ENCODE measurements at regions not wholly inside any gene's neighbourhood (a gene's known extent, or its start where the extent isn't known, plus 50 kb on each side); places are given as distances from the start of the nearest gene placed in this dataset.
A peak's percentile ranks its signal among the peaks of the same experiment; 100 is the strongest.

DNA sequence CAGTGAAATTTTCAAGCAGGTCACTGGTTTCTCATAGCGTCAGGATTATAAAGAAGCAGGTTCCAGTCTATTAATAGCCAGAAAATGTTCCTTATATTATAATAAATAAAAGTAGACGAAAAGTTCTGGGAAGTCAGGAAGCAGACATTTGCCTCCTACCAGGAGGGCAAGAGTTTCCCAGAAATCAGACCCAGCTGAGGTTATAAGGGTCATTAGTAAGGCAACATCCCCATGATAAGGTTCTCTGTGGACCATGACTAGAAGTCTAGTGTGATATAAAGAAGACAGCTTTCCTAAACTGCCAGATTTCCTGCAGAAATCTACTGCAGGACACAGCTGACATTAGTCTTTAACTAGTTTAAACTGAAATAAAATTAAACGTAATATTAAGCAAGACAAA, 210.1 kb upstream of the STK17B start:
- Mint-ChIP-seq H3K27ac (no peak overlapping the region), H3K36me3 (no peaks in the 10 kb centered on the region), H3K9me3 (no peaks in the 10 kb centered on the region), H3K27me3 (peaks cover 1% of the 10 kb centered on the region), H3K4me1 (ENCODE audit: low read depth) (peaks cover 10% of the 10 kb centered on the region), H3K4me3 (no peak overlapping the region)
- DNase-seq, result no peak
- POLR2A ChIA-PET, result no interaction called here
- CTCF ChIA-PET, result no interaction called here
- intact Hi-C loops (cut with micrococcal nuclease), result no loop called here

DNA sequence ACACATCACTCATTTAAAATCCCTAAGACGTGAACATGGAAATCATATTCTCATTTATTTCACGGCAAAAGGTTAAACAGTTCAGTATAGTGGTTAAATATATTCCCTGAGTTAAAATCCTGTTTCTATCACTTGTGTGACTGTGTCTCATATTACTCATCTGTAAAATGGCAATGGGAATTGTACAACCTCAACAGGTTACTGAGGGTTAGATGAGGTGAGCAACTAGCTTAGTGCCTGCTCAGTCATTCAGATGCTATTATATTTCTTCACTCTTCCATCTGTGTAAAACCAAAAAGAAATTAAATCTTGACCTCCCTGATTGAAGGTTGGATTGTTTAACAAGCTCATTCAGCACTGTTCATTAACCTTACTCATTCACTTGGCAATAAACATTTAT, 212.4 kb upstream of the STK17B start:
- Mint-ChIP-seq H3K27ac (no peak overlapping the region), H3K9me3 (no peaks in the 10 kb centered on the region), H3K4me1 (ENCODE audit: low read depth) (no peaks in the 10 kb centered on the region), H3K4me3 (no peak overlapping the region), H3K27me3 (no peaks in the 10 kb centered on the region), H3K36me3 (no peaks in the 10 kb centered on the region)
- ChIA-PET POLR2A (no interaction called here), CTCF (no interaction called here)
- no peak for DNase-seq
- intact Hi-C loops (cut with micrococcal nuclease), result no loop called here

DNA sequence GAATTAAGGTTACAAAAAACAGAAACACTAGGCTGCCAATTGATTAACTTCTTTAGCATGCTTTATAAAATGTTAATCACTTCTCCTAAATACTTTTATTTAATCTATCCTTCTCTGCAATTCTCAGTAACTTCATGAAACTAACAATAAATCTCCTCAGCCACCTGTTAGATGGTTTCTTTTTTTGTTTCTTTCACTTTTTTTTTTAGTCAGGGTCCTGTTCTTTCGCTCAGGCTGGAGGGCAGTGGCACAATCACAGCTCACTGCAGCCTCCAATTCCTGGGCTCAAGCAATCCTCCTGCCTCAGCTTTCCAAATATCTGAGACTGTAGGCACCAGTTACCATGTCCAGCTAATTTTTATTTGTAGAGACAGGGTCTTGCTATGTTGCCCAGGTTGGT, 213.4 kb upstream of the STK17B start:
- Mint-ChIP-seq H3K9me3 (no peaks in the 10 kb centered on the region), H3K27me3 (no peaks in the 10 kb centered on the region), H3K27ac (no peak overlapping the region), H3K4me1 (ENCODE audit: low read depth) (no peaks in the 10 kb centered on the region), H3K36me3 (no peaks in the 10 kb centered on the region), H3K4me3 (no peak overlapping the region)
- no peak for DNase-seq
- intact Hi-C loops (cut with micrococcal nuclease), result no loop called here
- ChIA-PET POLR2A (no interaction called here), CTCF (interaction anchor here (0.9 kb wide), 1 partner anchor 307 kb away, joined by 3 read pairs; no protein-coding TSS in a partner anchor)

DNA sequence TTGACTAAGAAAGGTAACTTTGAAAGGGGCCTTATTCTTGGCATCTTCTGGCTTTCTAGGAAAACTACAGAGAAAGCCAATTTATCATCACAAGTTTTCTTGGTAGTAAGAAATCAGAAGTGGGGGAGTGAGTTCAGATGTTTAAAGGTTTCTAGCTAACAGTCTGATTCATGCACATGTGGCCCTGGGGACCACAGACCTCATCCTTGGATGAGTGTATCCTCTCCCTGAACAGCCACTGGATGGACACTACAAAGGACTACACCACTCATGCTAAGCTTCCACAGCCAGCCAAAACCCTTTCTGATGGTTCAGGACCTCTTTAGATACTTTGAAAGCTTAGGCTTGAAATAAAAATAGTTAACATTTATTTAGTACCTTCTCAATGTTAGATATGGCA, 218.3 kb upstream of the STK17B start:
- intact Hi-C loops (cut with micrococcal nuclease), result no loop called here
- ChIA-PET POLR2A (no interaction called here), CTCF (interaction anchor here (0.6 kb wide), 1 partner anchor 312 kb away, joined by 3 read pairs; no protein-coding TSS in a partner anchor)
- DNase-seq, result peak; percentile 29
- no peaks in the 10 kb centered on the region for H3K9me3 Mint-ChIP-seq
- H3K27ac Mint-ChIP-seq, result no peak overlapping the region
- no peaks in the 10 kb centered on the region for H3K36me3 Mint-ChIP-seq
- H3K4me3 Mint-ChIP-seq, result no peak overlapping the region
- H3K4me1 Mint-ChIP-seq (ENCODE audit: low read depth), result no peaks in the 10 kb centered on the region
- peaks cover 4% of the 10 kb centered on the region for H3K27me3 Mint-ChIP-seq

DNA sequence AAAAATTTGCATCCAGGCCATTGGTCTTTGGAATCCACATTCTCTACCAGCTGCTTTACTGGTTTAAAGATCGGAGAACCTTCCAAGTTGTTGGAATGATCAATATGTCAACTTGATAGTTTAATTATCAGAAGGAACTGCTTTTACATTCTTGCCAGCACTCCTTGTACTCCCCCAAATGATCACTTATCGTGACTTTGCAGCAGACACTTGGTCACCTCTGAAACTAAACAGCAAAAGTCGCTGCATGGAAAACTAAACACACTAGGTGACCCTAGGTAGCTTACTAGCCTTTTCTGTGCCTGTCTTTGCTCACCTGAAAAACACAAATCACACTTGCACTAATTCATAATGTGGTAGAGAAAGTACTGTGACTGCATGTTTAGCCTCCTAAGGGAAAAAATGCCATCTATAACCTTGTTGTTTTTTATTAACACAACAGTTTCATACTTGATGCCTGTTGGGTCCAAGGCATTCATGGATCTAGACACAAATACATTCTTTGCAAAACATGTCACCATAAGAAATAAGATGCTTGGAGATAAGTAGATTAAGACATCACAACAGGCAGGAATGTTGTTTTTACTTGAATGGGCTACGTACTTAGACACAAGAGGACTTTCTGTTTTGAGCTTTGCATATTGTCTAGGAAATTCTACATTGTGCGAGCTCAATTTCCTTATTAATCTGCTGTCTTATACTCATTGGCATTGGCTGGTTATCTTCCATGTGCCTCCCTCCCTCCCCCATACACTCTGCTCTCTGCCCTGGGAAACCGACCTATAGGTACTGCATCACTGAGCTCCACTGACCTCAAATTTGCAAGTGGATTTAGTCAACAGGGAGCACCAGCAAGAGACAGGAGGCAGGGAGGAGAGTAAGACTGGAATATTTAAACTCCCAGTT, 219.1 kb upstream of the STK17B start:
- Mint-ChIP-seq H3K4me3 (no peak overlapping the region), H3K27me3 (peaks cover 4% of the 10 kb centered on the region), H3K9me3 (no peaks in the 10 kb centered on the region), H3K4me1 (ENCODE audit: low read depth) (no peaks in the 10 kb centered on the region), H3K36me3 (no peaks in the 10 kb centered on the region), H3K27ac (no peak overlapping the region)
- CTCF ChIA-PET, result interaction anchor here (0.6 kb wide), 1 partner anchor 312 kb away, joined by 3 read pairs; no protein-coding TSS in a partner anchor
- no peak for DNase-seq
- POLR2A ChIA-PET, result no interaction called here
- intact Hi-C loops (cut with micrococcal nuclease), result no loop called here

DNA sequence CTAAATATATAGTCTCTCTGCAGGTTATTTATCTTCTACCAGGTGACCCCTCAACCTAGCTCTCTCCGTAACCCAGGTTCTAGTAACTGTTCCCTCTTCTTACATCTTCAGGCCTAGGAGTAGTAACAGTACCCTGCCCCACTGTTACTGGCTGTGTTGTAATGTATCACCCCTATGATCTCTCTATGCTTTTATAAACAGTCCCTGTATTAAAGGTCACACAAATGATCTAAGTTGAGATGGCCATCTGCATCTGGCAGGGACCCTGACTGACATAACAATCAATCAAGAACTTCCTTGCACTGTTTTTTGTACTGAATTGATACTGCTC, 219.7 kb upstream of the STK17B start:
- intact Hi-C loops (cut with micrococcal nuclease), result no loop called here
- Mint-ChIP-seq H3K27me3 (peaks cover 4% of the 10 kb centered on the region), H3K36me3 (no peaks in the 10 kb centered on the region), H3K4me1 (ENCODE audit: low read depth) (no peaks in the 10 kb centered on the region), H3K9me3 (no peaks in the 10 kb centered on the region), H3K27ac (no peak overlapping the region), H3K4me3 (no peak overlapping the region)
- DNase-seq, result no peak
- CTCF ChIA-PET, result no interaction called here
- POLR2A ChIA-PET, result no interaction called here

DNA sequence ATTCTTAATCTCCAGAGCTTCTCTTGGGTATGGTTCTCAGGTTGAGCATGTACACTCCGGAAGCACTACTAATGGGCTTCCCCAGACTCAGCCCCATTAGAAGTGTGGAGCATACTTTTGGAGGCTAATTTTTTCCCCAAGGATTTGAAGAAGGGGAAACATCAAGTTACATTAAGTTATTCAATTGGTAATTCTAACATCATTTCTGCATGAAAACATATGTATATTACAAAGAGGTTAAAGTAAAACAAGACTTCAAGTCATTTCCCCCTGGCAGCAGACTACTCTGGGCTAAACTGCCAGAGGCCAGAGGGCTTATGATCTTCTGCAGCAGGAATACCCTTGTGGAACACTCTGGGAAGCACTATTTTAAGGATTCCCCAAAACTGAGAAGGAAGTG, 227.7 kb upstream of the STK17B start:
- DNase-seq, result no peak
- Mint-ChIP-seq H3K36me3 (no peaks in the 10 kb centered on the region), H3K4me1 (ENCODE audit: low read depth) (no peaks in the 10 kb centered on the region), H3K27ac (no peak overlapping the region), H3K4me3 (no peak overlapping the region), H3K9me3 (no peaks in the 10 kb centered on the region), H3K27me3 (no peaks in the 10 kb centered on the region)
- ChIA-PET CTCF (no interaction called here), POLR2A (no interaction called here)
- intact Hi-C loops (cut with micrococcal nuclease), result no loop called here

DNA sequence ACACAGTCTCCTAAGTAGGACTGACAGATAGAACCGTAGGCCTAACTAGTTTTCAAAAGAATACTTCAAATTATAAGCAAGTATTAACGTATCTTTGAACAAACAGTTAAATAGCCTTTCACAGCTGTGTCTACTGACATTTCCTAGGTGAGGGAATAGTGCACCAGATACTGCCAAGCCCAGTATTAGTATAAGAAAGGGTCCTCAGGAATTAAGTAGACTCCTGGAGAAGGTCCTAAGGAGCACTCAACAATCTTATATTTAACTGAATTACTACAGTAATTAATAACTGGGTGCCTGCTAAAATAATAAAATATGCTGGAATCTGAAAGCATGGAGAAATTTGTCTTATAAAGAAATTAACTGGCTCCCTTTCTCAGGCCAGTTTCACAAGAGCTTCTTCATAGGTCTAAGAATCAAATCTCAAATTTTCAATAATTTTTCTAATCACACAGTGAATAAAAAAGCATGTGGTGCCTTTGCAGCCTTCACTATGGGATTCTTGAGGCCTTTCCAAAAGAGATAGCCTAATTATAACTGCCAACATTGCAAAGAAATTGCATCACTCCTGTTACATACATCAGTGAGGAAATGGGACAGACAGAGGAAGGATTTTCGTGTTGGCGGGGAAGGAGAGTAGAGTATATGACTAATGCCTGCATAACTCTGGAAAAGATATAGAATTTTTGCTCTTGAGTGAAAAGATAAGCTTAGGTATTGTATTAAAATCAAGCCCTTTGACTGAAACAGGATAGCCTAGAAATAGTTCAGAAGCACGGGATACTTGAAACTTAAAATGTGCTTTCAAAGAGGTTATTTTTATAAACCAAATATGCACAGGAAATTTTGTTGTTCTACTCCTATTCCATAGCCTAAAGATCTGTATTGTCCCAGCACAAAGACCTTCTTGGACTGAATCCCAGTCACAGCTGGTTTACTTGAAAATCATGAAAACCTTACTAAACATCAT, 228.6 kb upstream of the STK17B start:
- ChIA-PET CTCF (no interaction called here), POLR2A (no interaction called here)
- intact Hi-C loops (cut with micrococcal nuclease), result no loop called here

DNA sequence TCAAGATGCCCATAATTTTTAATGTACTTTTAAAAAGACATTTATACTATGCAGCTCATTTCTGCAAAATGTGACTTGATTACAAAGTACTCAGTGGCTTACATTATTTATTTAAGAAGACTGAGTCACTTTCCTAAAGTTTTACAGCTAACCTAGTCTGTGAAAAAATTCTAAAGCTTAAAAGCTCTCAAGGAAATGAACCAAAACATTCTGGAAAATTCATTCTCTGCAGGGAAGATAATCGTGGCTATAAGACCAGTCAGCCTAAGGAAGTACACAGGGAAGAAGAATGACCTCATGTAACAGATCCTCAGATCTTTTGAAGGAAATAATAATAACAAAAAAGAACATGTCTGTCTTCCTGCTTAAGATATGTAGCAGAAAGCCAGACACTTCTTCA, 232.1 kb upstream of the STK17B start:
- Mint-ChIP-seq H3K9me3 (no peaks in the 10 kb centered on the region), H3K4me1 (ENCODE audit: low read depth) (no peaks in the 10 kb centered on the region), H3K27me3 (peaks cover 3% of the 10 kb centered on the region), H3K27ac (no peak overlapping the region), H3K4me3 (no peak overlapping the region), H3K36me3 (no peaks in the 10 kb centered on the region)
- ChIA-PET POLR2A (no interaction called here), CTCF (no interaction called here)
- no peak for DNase-seq
- intact Hi-C loops (cut with micrococcal nuclease), result no loop called here

More for the DNA sequence above, 228.6 kb upstream of the STK17B start:
- Mint-ChIP-seq H3K4me1 (ENCODE audit: low read depth) (no peaks in the 10 kb centered on the region), H3K36me3 (no peaks in the 10 kb centered on the region), H3K4me3 (no peak overlapping the region), H3K27ac (no peak overlapping the region), H3K27me3 (no peaks in the 10 kb centered on the region), H3K9me3 (no peaks in the 10 kb centered on the region)
- no peak for DNase-seq

DNA sequence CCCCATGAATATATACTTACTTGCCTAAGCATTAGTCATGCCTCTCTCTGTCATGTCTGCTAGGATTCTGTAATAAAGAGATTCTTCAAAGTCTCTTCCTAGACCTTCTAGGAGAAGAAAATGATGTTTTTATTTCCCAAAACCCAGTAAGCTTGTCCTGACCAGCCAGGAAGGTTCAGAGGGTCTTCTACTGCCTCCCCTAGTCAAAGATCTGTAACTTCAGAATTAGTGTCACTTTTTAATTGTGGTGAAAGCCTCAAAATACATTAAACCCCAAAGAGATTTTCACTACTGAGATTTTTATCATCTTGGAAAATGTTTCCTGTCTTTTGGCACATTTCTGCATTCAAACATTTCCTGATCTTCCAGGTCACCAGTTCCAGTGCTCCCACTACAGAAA, 232.9 kb upstream of the STK17B start:
- CTCF ChIA-PET, result no interaction called here
- no peak overlapping the region for H3K4me3 Mint-ChIP-seq
- intact Hi-C loops (cut with micrococcal nuclease), result no loop called here
- no peaks in the 10 kb centered on the region for H3K36me3 Mint-ChIP-seq
- H3K27me3 Mint-ChIP-seq, result peaks cover 3% of the 10 kb centered on the region
- no peaks in the 10 kb centered on the region for H3K9me3 Mint-ChIP-seq
- H3K27ac Mint-ChIP-seq, result no peak overlapping the region
- POLR2A ChIA-PET, result no interaction called here
- no peak for DNase-seq
- no peaks in the 10 kb centered on the region for H3K4me1 Mint-ChIP-seq (ENCODE audit: low read depth)

DNA sequence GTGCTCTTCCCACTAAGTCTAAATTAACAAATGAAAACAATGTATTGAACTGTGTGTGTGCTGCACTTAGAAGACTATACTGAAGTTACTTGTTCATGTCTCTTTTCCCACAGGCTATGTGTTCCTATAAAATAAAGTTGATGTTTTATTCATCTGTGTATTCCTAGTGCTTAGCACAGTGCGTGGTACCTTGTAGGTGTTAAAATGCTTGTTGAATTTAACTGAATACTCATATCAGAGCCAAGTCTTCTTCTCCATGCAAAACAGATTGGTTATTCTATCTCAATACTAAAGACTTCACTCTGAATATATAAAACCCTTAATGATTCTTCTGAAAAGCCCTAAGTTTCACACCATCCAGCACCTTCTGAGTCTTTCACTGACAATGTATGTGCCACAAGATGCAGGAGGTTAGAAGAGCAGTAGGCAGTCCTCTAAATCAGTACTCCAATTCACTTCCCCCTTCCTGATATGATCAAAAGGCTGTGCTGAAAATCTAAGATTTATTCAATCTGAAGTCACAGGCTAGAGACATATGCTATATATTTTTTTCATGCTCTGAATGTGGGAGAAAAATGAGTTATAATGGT, 231.7 kb upstream of the CCDC150 start:
- Mint-ChIP-seq H3K27me3 (peaks cover 3% of the 10 kb centered on the region), H3K9me3 (no peaks in the 10 kb centered on the region), H3K4me3 (no peak overlapping the region), H3K36me3 (no peaks in the 10 kb centered on the region), H3K27ac (no peak overlapping the region), H3K4me1 (ENCODE audit: low read depth) (no peaks in the 10 kb centered on the region)
- ChIA-PET POLR2A (no interaction called here), CTCF (no interaction called here)
- no peak for DNase-seq
- intact Hi-C loops (cut with micrococcal nuclease), result no loop called here

DNA sequence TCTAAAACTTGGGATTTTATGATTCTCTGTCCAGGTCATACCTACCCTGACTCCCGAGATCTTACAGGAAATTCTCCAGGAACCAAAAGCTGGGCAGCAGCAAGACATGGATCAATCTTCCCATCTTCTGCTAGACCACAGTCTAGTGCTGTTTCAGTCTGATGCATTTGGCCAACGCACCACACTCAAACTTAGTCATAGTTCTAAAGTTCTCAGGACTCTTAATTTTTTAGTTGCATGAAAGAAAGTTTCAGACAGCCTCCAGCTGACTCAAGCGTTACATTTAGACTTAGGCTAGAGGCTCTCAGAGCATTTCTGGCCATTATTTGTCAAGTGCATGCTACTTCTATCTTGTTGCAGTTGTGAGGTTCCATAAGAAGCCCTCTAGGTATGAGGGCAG, 230.1 kb upstream of the CCDC150 start:
- H3K4me3 Mint-ChIP-seq, result no peak overlapping the region
- no peaks in the 10 kb centered on the region for H3K36me3 Mint-ChIP-seq
- H3K9me3 Mint-ChIP-seq, result no peaks in the 10 kb centered on the region

More for the DNA sequence above, 230.1 kb upstream of the CCDC150 start:
- Mint-ChIP-seq H3K27ac (no peak overlapping the region), H3K4me1 (ENCODE audit: low read depth) (no peaks in the 10 kb centered on the region), H3K27me3 (peaks cover 3% of the 10 kb centered on the region)
- POLR2A ChIA-PET, result no interaction called here
- CTCF ChIA-PET, result no interaction called here
- DNase-seq, result no peak
- intact Hi-C loops (cut with micrococcal nuclease), result no loop called here

Measured in activated CD4-positive, alpha-beta memory T cell treated with anti-CD3 and anti-CD28 coated beads for 36 hours (primary cell).